HUES64 (cell line): ENCODE measurements at regions not wholly inside any gene's neighbourhood (a gene's known extent, or its start where the extent isn't known, plus 50 kb on each side); places are given as distances from the start of the nearest gene placed in this dataset.

Experiments used
- H3K27ac ChIP-seq: 2 replicates; pipeline ENCODE4 v1.7.0; 2013; ENCODE audit warnings: low read depth, low read length, inconsistent platforms
- H3K27me3 ChIP-seq: 2 replicates; pipeline ENCODE4 v1.6.1; 2013; ENCODE audit warnings: mild to moderate bottlenecking, low read length; ENCODE audit not compliant: insufficient read depth
- H3K36me3 ChIP-seq: 2 replicates; pipeline ENCODE4 v1.6.1; 2013; ENCODE audit warnings: mild to moderate bottlenecking, low read length; ENCODE audit not compliant: insufficient read depth
- H3K4me1 ChIP-seq: 2 replicates; pipeline ENCODE4 v1.6.1; 2013; ENCODE audit warnings: mild to moderate bottlenecking, low read length, moderate library complexity; ENCODE audit not compliant: insufficient read depth
- H3K4me3 ChIP-seq: 2 replicates; pipeline ENCODE4 v1.5.1; 2013; ENCODE audit warnings: mild to moderate bottlenecking, low read length, moderate library complexity
- H3K9ac ChIP-seq: 2 replicates; pipeline ENCODE4 v1.6.1; 2013; ENCODE audit warnings: mild to moderate bottlenecking, low read depth, low read length
- H3K9me3 ChIP-seq: 2 replicates; pipeline ENCODE4 v1.6.1; 2013; ENCODE audit warnings: low read depth, low read length; ENCODE audit not compliant: insufficient read depth
- WGBS: fragments of 150-250, 120-280 bp; methylation state at CpG from one replicate; pipeline ENCODE4 v1.1.7; 2013; ENCODE audit warnings: missing lambda C conversion rate; 5-methylcytosine and 5-hydroxymethylcytosine counted together

DNA sequence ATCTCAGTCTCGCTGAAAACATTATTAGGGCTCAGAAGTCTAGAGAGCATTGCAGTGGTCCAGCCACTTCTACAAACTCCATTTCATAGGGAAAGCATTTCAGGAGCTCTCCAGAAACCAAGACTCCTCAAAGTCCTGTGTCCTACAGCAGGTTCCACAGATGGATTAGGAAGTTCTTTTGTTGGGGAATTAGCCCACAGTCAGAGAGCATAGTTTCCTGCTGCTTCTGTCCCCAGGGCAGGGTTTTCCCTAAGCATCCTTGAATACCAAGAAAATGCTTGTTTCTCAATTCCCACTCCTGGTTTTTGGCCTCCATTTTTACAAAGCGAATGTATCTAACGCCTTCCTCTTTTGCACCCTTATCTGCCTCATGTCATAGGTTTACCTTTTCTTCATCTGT is 235.9 kb upstream of the PODXL start:
- Histone ChIP-seq H3K27me3 (no peaks in the 10 kb centered on the region), H3K9me3 (no peaks in the 10 kb centered on the region), H3K36me3 (no peaks in the 10 kb centered on the region), H3K27ac (no peak overlapping the region), H3K4me1 (no peaks in the 10 kb centered on the region), H3K4me3 (no peak overlapping the region), H3K9ac (no peak overlapping the region)
- 89% methylated on average over 3 of the region's 3 CpGs for WGBS

DNA sequence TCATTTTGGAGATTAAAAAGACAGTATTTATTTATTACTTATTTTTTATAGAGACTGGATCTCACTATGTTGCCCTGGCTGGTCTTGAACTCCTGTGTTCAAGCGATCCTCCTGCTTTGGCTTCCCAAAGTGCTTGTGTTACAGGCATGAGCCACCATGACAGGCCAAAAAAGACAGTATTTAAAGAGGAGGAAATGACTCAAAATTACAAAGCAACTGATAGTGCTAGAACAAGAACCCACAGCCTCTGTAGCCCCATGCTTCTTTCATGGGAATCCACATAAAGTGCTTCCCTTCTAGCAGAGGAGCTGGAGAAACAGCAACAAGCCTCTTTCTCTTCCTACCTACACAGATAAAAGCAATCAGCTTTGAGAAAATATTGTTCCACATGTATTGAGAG is 230.7 kb upstream of the PODXL start:
- no peaks in the 10 kb centered on the region for H3K4me1 ChIP-seq
- no peak overlapping the region for H3K4me3 ChIP-seq
- H3K9me3 ChIP-seq: peaks cover 11% of the 10 kb centered on the region; the same call in 1 of the 2 replicates
- H3K27me3 ChIP-seq: no peaks in the 10 kb centered on the region
- H3K27ac ChIP-seq: no peak overlapping the region
- WGBS: 83% methylated on average over 1 of the region's 1 CpG
- no peaks in the 10 kb centered on the region for H3K36me3 ChIP-seq
- H3K9ac ChIP-seq: no peak overlapping the region

DNA sequence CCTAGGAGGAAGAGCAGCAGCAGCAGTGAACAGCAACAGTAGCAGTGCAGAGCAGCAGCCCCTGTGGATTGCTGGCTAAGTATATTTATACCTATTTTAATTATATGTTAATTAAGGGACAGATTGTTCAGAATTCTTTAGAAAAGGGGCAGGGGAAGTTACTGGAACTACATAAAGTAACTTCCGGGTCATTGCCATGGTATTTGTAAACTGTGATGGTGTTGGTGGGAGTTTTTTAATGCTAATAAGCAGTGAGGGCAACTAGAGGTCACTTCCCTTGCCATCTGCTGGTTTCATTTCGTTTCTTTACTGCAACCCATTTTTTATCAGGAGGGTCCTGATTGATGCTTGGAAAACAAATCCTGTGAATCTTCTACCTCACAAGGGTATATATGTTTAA is 229.8 kb upstream of the PODXL start:
- Histone ChIP-seq H3K27ac (no peak overlapping the region), H3K9me3 (peaks cover 11% of the 10 kb centered on the region; the same call in 1 of the 2 replicates), H3K9ac (no peak overlapping the region), H3K4me3 (no peak overlapping the region), H3K27me3 (no peaks in the 10 kb centered on the region), H3K4me1 (no peaks in the 10 kb centered on the region), H3K36me3 (no peaks in the 10 kb centered on the region)
- 89% methylated on average over 2 of the region's 2 CpGs for WGBS

DNA sequence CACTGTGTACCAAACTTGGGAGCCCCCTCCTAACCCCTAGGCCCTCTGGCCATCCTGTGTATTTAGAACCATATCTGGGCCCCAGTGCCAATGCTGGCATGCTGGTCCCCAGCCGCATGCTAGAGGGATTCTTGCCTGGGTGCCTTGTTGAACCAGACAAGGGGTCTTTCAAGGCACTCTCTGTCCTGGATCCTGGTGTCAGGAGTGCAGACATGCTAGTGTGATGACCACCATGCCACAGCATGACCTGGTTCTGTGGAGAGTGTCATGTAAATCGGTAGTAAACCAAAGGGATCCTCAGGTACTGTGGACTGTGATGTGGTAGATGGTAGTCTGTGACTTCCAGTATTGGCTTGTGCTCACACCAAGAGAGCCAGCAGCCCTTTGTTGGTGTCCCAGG is 222.2 kb upstream of the PODXL start:
- 90% methylated on average over 2 of the region's 2 CpGs for WGBS

DNA sequence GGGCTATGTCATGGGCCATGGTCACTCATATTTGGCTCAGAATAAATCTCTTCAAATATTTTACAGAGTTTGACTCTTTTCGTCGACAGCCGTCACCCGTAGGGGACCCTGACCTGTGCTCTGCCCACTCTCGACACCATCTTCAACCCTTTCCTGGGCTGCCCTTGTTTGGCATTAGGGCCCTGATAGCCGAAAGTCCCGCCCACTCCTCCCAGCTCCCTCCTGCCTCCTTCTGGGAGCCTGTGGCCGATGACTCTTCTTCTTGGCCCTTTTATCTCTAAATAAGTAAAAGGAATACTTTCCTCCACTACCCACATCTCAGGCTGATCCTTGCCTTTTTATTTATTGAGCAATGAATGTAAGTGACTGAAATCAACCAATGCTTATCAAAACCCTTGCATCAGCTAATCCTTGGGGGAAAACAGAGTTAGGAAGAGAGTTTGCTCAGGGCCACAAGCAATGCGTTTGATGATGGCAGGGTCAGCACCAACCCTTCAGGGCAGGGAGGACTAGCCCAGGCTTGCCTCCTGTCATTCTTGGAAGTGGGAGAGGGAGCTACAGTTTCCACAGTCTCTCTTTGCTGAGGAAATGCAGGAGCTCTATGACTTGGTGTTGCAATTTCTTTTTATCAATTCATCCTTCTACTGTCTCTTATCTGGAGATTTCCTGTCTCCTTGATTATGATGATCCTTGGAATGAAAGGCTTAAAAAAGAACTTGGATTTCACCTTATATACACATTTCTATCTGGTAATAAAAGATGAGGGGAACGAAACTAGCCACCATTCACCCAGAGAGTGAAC is 218.2 kb upstream of the PODXL start:
- H3K27me3 ChIP-seq: no peaks in the 10 kb centered on the region
- no peak overlapping the region for H3K27ac ChIP-seq
- H3K9ac ChIP-seq: no peak overlapping the region
- H3K4me1 ChIP-seq: 0 out of 2 replicates have a peak, but pooled peaks cover 4% of the 10 kb centered on the region
- no peaks in the 10 kb centered on the region for H3K9me3 ChIP-seq
- no peaks in the 10 kb centered on the region for H3K36me3 ChIP-seq
- H3K4me3 ChIP-seq: no peak overlapping the region
- 89% methylated on average over 10 of the region's 10 CpGs for WGBS

More for the DNA sequence above, 222.2 kb upstream of the PODXL start:
- H3K27ac ChIP-seq: no peak overlapping the region
- H3K4me1 ChIP-seq: 0 out of 2 replicates have a peak, but pooled peaks cover 4% of the 10 kb centered on the region
- H3K9ac ChIP-seq: no peak overlapping the region
- H3K36me3 ChIP-seq: no peaks in the 10 kb centered on the region
- H3K4me3 ChIP-seq: no peak overlapping the region
- H3K9me3 ChIP-seq: no peaks in the 10 kb centered on the region
- H3K27me3 ChIP-seq: no peaks in the 10 kb centered on the region

DNA sequence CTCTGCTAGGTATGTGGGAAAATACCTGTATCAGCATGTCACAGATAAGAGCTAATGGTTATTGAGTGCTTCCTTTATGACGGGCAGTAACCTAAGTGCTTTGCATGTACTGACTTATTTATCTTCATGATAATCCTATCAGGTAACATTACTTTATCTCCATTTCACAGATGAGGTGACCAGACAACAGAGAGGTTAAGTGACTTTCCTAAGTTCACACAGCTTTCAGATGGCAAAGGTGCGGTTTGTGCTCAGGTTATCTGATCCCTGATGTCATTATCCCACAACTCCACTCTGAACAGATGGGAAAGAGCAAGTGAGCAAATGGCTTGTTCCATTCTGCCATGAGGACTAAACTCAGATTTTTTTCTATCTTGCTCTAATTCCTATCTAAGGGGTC is 217.0 kb upstream of the PODXL start:
- Histone ChIP-seq H3K4me3 (no peak overlapping the region), H3K9me3 (no peaks in the 10 kb centered on the region), H3K36me3 (no peaks in the 10 kb centered on the region), H3K4me1 (0 out of 2 replicates have a peak, but pooled peaks cover 4% of the 10 kb centered on the region), H3K27me3 (no peaks in the 10 kb centered on the region), H3K9ac (no peak overlapping the region), H3K27ac (no peak overlapping the region)
- 88% methylated on average over 2 of the region's 2 CpGs for WGBS

DNA sequence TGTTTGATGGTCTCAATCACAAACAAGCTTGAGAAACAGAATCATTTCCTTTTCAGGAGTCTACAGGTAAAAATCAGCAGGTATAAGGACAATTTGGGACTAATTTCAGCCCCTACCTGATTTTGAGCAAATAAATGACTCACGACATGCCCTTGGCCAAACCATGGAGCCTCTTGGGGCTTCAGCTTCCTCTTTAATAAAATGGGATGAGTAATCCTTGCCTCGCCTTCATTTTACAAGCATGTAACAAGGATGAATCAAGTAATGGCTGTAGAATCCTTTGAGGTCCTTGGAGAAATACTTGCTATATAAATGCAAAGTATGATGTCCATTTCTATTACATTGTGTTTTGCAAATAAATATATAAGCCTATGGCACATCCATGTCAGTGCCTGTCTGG is 212.8 kb upstream of the PODXL start:
- Histone ChIP-seq H3K27ac (no peak overlapping the region), H3K9me3 (no peaks in the 10 kb centered on the region), H3K36me3 (no peaks in the 10 kb centered on the region), H3K9ac (no peak overlapping the region), H3K4me1 (no peaks in the 10 kb centered on the region), H3K27me3 (no peaks in the 10 kb centered on the region), H3K4me3 (no peak overlapping the region)
- 87% methylated on average over 2 of the region's 2 CpGs for WGBS

DNA sequence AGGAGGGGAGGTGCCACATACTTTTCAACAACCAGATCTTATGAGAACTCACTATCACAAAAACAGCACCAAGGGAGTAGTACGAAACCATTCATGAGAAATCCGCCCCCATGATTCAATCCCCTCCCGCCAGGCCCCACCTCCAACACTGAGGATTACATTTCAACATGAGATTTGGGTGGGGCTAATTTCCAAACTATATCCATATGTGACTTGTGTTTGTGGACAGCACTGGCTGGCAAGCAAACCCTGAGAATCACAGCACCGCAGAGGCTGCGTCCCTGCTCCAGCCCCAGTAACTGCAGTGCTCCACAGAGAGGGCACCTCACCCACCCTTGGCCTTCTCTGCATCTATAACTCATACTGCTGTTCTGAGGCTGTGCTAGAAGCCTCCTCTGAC is 211.2 kb upstream of the PODXL start:
- no peak overlapping the region for H3K27ac ChIP-seq
- no peak overlapping the region for H3K4me3 ChIP-seq
- no peaks in the 10 kb centered on the region for H3K27me3 ChIP-seq
- no peaks in the 10 kb centered on the region for H3K9me3 ChIP-seq
- H3K4me1 ChIP-seq: no peaks in the 10 kb centered on the region
- no peak overlapping the region for H3K9ac ChIP-seq
- no peaks in the 10 kb centered on the region for H3K36me3 ChIP-seq
- 98% methylated on average over 5 of the region's 5 CpGs for WGBS

DNA sequence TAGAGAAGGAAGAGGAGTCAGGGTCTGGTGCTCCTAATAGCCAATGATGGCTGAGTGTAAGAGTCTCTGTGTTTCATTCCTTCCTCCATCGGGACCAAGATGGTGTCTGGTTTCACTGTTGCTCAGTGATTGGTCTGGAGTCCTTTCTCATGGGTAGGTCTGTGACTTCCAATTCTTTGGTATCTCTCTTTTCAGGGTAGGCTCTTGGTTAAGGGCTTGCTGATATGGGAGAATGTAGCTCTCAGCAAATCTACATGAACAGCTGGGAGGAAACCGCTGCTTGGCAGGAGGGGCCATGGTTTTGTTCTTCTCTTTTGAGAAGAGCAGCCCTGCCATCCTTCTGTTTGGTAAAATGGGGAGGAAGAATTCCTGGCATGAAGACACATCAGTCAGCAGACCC is 209.1 kb upstream of the PODXL start:
- no peaks in the 10 kb centered on the region for H3K4me1 ChIP-seq
- H3K36me3 ChIP-seq: no peaks in the 10 kb centered on the region
- 79% methylated on average over 2 of the region's 2 CpGs for WGBS
- no peak overlapping the region for H3K27ac ChIP-seq
- H3K9ac ChIP-seq: no peak overlapping the region
- no peaks in the 10 kb centered on the region for H3K27me3 ChIP-seq
- no peak overlapping the region for H3K4me3 ChIP-seq
- H3K9me3 ChIP-seq: no peaks in the 10 kb centered on the region

DNA sequence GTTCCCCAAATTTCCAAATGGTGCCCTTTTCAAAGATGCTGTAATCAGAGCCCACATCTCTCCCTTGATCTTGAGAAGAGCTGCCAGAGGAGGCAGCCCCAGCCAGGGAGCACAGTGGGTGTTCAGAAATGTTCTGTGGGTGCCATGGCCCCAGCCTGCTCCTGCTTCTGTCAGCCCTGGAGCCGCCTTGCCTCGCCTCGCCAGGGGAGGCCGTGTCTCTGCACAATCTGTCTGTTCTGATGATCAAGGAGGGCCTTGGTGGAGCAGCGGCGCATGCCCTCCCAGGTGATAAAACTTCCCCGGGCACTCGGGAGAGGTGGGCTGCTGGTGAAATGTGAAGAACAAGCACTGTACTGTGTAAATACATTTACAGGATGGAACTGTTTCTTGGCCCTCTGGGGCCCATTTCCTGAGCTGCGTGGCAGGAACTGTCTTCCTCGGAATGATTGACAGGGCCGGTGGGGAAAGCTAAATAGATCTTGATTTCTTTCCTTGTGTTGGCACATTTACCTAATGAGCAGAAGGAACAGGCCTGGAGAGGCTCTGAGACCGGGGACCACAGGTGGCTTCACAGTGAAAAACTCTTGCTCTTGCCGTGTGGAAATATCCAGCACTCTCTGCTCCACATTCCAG is 207.8 kb upstream of the PODXL start:
- H3K4me3 ChIP-seq: no peak overlapping the region
- H3K9me3 ChIP-seq: no peaks in the 10 kb centered on the region
- H3K4me1 ChIP-seq: no peaks in the 10 kb centered on the region
- no peaks in the 10 kb centered on the region for H3K27me3 ChIP-seq
- no peak overlapping the region for H3K27ac ChIP-seq
- H3K9ac ChIP-seq: no peak overlapping the region
- no peaks in the 10 kb centered on the region for H3K36me3 ChIP-seq
- 92% methylated on average over 13 of the region's 13 CpGs for WGBS

DNA sequence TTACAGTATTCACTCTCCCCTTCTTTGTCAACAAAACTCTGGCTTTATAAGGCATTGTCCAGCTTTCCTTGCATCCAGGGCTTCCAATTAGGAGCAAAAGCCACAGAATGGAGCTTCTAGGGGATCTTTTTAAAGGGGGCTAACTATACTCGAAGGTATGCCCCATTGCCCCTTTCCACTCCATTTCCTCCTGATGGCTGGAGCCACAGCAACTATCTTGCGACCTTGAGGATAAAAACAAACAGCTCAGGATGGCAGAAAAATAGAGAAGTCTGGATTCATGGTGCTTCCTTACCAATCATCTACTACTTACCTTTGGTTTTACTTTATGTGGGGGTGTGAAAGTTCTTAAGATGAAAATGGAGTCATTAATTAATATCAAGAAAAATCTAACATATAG is 206.3 kb upstream of the PODXL start:
- WGBS: 86% methylated on average over 1 of the region's 2 CpGs
- Histone ChIP-seq H3K9ac (no peak overlapping the region), H3K4me3 (no peak overlapping the region), H3K9me3 (no peaks in the 10 kb centered on the region), H3K27ac (no peak overlapping the region), H3K27me3 (no peaks in the 10 kb centered on the region), H3K4me1 (no peaks in the 10 kb centered on the region), H3K36me3 (no peaks in the 10 kb centered on the region)
